ENCODE measurements at regions not wholly inside any gene's neighbourhood (a gene's known extent, or its start where the extent isn't known, plus 50 kb on each side); places are given as distances from the start of the nearest gene placed in this dataset.

- Histone ChIP-seq H3K4me1 (ENCODE audit: control insufficient read depth in 1 of 2, insufficient read depth in 2 of 2, low read depth in 1 of 2, low read length in 1 of 2) (no peaks in the 10 kb centered on the region), H3K4me2 (no peak overlapping the region), H3K9me3 (no peaks in the 10 kb centered on the region), H3K4me3 (ENCODE audit: low read depth in 2 of 2, low read length in 1 of 2) (no peak overlapping the region), H3K36me3 (replicated peaks in 1 of 2; ENCODE audit: control insufficient read depth in 1 of 2, insufficient read depth in 2 of 2, low read length in 1 of 2) (no peaks in the 10 kb centered on the region), H3K9me2 (no peaks in the 10 kb centered on the region), H3K79me2 (ENCODE audit: insufficient read depth) (no peaks in the 10 kb centered on the region), H4K20me1 (ENCODE audit: insufficient read depth) (no peaks in the 10 kb centered on the region), H2AFZ (ENCODE audit: low read depth) (no peak overlapping the region), H3K9ac (no peak overlapping the region), H3K27me3 (ENCODE audit: insufficient read depth) (no peaks in the 10 kb centered on the region), H3K27ac (ENCODE audit: low read depth in 2 of 2, low read length in 1 of 2) (no peak overlapping the region), H3F3A (replicated peaks; ENCODE audit: insufficient read depth) (no peaks in the 10 kb centered on the region)
- ChIA-PET POLR2A (no interaction called here), CTCF (no interaction called here)
- no peak for DNase-seq
- WGBS (ENCODE audit: low lambda C conversion rate): 20% methylated on average over 9 of the region's 9 CpGs
- TF ChIP-seq SMC3 (IDR thresholded peaks at IDR 0.05; ENCODE audit: low read depth, low read length): no peak
- TF ChIP-seq CHD2 (IDR thresholded peaks at IDR 0.05; ENCODE audit: low read length, partially characterized antibody): no peak
- no peak for TF ChIP-seq RFX5 (IDR thresholded peaks at IDR 0.05; ENCODE audit: low read length)
- TF ChIP-seq MAX (IDR thresholded peaks at IDR 0.05; ENCODE audit: low read depth): no peak
- no peak for TF ChIP-seq SIN3A (IDR thresholded peaks at IDR 0.05; ENCODE audit: borderline replicate concordance, low read depth, low read length)
- no peak for TF ChIP-seq TAF1 (IDR thresholded peaks at IDR 0.05; ENCODE audit: borderline replicate concordance, low read depth, low read length)
- TF ChIP-seq USF1 (IDR thresholded peaks at IDR 0.05; ENCODE audit: borderline replicate concordance, low read depth): no peak
- TF ChIP-seq MEF2A (IDR thresholded peaks at IDR 0.05; ENCODE audit: borderline replicate concordance, low read depth): no peak
Observed at GRCh38 chr16:48932216-48932855, 322.4 kb upstream of the N4BP1 start.

- H4K20me1 ChIP-seq (ENCODE audit: insufficient read depth): no peaks in the 10 kb centered on the region
- CTCF ChIA-PET: no interaction called here
- no peak for TF ChIP-seq RAD21 (IDR thresholded peaks at IDR 0.05; ENCODE audit: low read length)
- no peak for TF ChIP-seq TCF12 (IDR thresholded peaks at IDR 0.05)
- no peak for TF ChIP-seq GABPA (IDR thresholded peaks at IDR 0.05; ENCODE audit: low read depth)
- no peak for TF ChIP-seq MAX (IDR thresholded peaks at IDR 0.05; ENCODE audit: low read depth)
- no peak for TF ChIP-seq FOXM1 (IDR thresholded peaks at IDR 0.05; ENCODE audit: low read depth)
- no peak for TF ChIP-seq TEAD4 (IDR thresholded peaks at IDR 0.05; ENCODE audit: borderline replicate concordance, insufficient read depth)
- TF ChIP-seq FOXJ3 (CRISPR knock-in tag; IDR thresholded peaks at IDR 0.05): no peak
- TF ChIP-seq MEF2A (IDR thresholded peaks at IDR 0.05; ENCODE audit: borderline replicate concordance, low read depth): no peak
- no peak for TF ChIP-seq GATA2 (CRISPR knock-in tag; IDR thresholded peaks at IDR 0.05)
- no peak for TF ChIP-seq POLR2AphosphoS5 (IDR thresholded peaks at IDR 0.05; ENCODE audit: low read depth, low read length)
- no peak for TF ChIP-seq REST (IDR thresholded peaks at IDR 0.05; ENCODE audit: low read depth, low read length)
- TF ChIP-seq FOSL2 (IDR thresholded peaks at IDR 0.05; ENCODE audit: borderline replicate concordance, low read depth): no peak
- no peak for TF ChIP-seq SMC3 (IDR thresholded peaks at IDR 0.05; ENCODE audit: low read depth, low read length)
- no peak for TF ChIP-seq JUND (IDR thresholded peaks at IDR 0.05)
- H3K27ac ChIP-seq (ENCODE audit: low read depth in 2 of 2, low read length in 1 of 2): no peak overlapping the region
- POLR2A ChIA-PET: no interaction called here
- no peak overlapping the region for H3K9ac ChIP-seq
- H3F3A ChIP-seq (replicated peaks; ENCODE audit: insufficient read depth): no peaks in the 10 kb centered on the region
- H3K36me3 ChIP-seq (replicated peaks in 1 of 2; ENCODE audit: control insufficient read depth in 1 of 2, insufficient read depth in 2 of 2, low read length in 1 of 2): no peaks in the 10 kb centered on the region
- no peaks in the 10 kb centered on the region for H3K4me1 ChIP-seq (ENCODE audit: control insufficient read depth in 1 of 2, insufficient read depth in 2 of 2, low read depth in 1 of 2, low read length in 1 of 2)
- 29% methylated on average over 4 of the region's 4 CpGs for WGBS (ENCODE audit: low lambda C conversion rate)
- no peak for DNase-seq
- no peaks in the 10 kb centered on the region for H3K9me2 ChIP-seq
- H3K9me3 ChIP-seq: no peaks in the 10 kb centered on the region
- no peak overlapping the region for H3K4me2 ChIP-seq
- no peaks in the 10 kb centered on the region for H3K27me3 ChIP-seq (ENCODE audit: insufficient read depth)
- H3K79me2 ChIP-seq (ENCODE audit: insufficient read depth): no peaks in the 10 kb centered on the region
- H2AFZ ChIP-seq (ENCODE audit: low read depth): no peak overlapping the region
- no peak overlapping the region for H3K4me3 ChIP-seq (ENCODE audit: low read depth in 2 of 2, low read length in 1 of 2)
Observed at GRCh38 chr16:48930951-48931553, 321.1 kb upstream of the N4BP1 start.
